GM19395 (cell line): ENCODE measurements at regions not wholly inside any gene's neighbourhood (a gene's known extent, or its start where the extent isn't known, plus 50 kb on each side); places are given as distances from the start of the nearest gene placed in this dataset.

Experiments
- ATAC-seq: cut with Tn5 transposase; IDR thresholded peaks from one replicate; pipeline ENCODE4 v1.9.1; 2021; ENCODE audit warnings: mild to moderate bottlenecking, moderate library complexity; ENCODE audit not compliant: unreplicated experiment

DNA sequence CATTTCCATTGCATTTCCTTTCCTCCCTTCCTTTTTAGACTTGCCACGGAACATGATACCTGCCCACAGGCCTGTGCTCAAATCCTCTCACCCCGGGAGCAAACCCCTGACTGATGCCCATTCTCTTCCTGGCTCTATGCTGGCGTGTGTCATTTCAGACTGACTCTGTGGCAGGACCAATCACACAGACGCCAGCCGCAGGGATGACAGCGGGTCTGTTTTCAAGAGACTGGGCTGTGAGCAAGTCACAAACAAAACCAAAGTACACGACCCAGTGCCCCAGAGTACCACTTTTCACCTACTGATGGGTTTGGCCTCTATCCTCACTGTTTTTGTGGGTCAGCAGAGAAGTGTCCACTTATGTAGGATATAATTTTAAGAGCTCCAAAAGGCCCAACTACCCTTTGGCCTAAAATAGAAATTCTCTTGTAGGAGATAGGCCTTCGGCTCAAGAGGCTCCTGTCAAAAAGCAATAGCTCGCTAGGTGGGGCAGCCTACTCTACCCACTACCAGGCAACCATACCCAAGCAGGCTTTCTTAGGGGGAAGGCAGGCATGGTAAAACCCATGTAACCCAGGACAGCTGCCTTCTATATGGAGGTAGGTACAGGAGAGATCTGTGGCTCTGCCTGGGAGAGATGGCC lies 215.7 kb downstream of the CDC5L start:
- no peak for ATAC-seq

DNA sequence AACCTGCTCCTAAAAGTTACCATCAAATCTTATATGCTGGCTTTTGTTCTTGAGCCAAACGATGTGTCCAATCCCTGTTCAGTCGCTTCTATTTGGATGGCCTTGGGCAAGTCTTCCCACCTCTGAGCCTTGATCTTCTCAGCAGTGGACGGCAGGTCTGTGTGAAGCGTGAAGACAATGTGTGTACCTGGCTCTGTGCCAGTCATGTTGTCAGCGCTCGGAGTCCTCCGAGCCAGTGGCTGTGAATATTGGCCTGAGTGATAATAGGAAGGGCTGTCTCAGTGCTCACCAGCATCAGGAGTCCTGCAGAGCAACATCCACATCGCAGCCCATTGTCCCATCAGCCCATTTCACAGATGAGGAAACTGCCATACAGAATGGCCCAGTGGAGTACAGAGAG lies 219.0 kb downstream of the CDC5L start:
- no peak for ATAC-seq

DNA sequence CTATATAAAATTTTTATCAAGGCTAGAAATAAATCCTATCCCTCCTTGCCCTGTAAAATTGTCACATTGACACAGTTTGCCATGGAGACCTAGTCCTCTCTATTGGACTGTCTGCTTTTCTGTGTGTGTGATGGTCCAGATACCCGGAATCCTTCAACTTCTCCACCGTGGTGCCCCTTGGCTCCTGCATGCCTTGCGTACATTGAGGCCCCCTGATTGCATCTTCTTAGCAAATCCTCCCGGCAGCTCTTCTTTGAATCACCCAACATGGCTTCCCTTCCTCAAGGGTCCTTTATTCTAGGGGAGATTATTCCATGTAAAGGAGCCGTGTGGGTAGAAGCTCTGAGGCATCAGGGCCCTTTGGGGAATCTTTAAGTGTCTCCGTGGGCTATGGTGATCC lies 219.5 kb downstream of the CDC5L start:
- ATAC-seq, result no peak

DNA sequence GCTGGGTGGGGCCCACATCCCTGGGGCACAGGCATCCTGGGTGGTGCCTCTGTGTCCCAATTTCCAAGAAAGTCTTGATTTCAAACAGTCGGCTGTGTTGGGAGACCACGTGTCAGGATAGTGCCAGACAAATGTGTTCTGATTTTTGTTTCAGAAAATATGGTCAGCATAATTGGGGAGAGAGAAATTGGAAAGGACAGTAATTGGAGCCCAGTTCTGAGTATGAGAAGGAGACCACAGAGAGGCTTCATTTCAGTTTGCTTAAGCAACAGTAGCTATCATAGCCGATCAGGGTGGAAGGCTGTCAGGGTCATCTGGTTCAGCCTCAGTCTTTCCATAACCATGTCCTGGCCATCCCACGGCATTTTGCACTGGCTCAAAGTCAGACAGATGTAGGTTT lies 220.7 kb downstream of the CDC5L start:
- ATAC-seq, result no peak

DNA sequence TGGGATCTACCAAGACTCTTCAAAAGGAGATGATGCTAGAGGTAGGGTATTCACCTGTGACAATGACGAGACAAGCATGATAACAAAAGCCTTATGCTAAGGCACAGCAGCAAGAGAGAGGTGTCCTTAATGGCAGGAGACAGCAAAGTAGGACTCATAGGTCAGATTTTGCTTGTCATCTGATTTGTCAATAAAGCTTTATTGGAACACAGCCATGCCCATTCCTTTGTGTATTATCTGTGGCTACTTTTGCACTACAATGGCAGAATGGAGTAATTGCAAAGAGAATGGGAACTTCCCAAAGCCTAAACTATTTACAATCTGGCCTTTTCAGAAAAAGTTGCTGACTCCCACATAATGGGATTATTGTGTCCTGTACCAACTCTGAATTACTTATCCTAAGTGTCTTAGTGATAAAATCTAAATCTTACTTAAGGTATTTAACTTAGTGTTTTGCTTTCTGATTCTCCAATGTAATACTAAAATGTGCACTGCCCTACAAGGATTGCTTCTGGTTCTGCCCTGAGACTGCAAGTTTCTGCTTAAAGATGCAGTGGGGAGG lies 221.6 kb downstream of the CDC5L start:
- no peak for ATAC-seq

DNA sequence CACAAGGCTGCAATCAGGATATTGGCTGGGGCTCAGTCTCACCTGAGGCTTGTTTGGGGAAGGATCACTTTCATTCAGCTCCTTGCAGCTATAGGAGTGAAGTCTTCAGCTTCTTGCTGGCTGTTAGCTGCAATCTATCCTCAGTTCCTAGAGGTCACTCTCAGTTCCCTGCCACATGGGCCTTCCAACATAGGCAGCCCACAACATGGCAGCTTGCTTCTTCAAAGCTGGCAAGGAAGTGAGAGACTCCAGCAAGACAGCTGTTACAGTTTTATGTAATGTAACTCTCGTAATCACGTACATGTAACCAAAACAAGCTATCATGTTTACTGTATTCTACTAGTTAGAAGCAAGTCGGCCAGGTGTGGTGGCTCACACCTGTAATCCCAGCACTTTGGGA lies 226.9 kb downstream of the CDC5L start:
- no peak for ATAC-seq

DNA sequence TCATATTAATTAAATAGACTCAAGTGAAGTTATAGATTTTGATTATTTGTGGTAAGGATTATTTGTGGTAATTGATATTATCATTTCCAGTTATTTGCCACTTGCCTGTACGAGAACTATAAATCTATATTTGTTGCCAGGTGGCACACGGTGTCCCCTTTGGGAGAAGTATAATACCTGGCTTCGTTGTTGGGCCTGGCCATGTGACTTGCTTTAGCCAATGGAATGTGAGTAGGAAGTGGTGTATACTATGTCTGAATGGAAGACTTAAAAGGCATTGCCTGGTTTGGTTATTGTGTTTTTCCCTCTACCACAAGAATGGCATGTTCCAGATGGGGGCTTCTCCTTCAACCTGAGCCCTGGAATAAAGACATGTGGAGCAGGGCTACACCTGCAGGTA lies 228.1 kb downstream of the CDC5L start:
- no peak for ATAC-seq

DNA sequence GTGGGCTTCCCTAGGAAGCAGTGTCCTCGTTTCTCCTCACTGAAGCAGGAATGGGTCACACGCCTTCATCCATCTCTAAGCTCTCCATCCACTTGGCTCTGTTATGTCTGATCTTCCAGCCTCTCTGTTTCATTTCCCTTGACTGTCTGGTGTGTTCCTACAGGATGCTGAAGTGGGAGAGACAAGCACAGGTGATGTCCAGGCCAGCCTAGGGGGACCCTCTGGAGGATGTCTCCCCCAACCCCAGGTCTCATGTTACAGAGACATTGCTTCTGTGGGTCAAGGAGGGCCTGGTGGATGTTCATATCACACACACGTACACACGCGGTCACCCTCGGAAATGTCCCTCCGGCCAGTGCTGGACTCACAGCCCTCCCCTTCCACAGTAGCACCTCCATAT lies 229.9 kb downstream of the CDC5L start:
- ATAC-seq, result no peak

DNA sequence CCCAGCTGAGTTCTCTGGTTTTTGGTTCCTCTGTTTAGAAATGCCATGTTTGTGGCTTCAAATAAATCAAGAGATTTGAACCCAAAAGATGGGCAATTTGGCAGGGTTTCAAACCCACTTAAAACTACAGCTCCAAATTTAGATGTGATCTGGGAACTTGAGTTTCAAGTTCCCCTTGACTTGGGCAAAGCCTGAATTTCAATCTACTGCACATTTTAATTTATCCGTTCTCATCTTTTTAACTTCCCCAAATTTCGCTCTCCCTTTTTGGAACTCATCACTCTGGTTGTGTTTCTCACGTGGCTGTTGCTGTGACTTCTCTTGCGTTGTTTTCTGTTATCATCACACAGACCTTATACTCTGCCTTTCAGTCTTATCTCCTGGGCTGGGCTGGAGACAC lies 230.9 kb downstream of the CDC5L start:
- no peak for ATAC-seq

DNA sequence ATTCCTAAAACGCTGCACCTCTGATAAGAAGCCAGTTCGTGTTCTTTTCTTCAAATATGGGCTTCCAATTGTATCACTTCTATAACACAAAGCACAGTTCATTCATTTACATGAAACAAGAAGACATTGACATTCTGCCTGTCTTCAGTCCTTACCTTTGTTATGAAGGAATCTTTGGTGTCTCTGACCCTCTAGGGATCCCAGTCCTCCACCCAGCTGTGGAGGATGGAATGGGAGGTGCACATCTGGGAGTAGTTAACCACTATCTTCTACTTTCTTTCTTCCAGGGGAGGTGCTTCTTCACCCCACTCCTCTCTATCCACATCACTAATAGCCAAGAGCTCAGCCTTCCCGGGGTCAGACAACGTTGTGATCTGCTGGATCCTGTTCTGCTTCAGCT lies 233.4 kb downstream of the CDC5L start:
- no peak for ATAC-seq

DNA sequence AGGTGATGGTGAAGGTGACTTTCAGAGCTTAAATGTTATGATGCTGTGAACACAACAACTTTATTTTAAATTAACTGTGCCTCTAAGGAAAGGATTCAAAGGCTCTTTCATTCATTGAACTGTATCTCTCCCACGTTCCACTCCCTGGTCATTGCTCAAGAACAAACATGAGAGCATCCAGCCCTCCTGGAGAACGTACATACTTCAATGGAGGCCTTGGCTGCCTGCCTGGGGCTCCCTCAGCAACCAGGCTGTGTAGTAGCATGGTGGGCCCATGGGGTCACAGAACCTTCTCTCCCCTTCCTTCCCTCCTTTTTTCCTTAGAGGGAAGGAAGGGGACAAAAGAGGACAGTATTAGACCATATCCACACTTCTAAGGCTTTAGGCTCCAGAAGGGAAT lies 234.3 kb downstream of the CDC5L start:
- ATAC-seq, result no peak

DNA sequence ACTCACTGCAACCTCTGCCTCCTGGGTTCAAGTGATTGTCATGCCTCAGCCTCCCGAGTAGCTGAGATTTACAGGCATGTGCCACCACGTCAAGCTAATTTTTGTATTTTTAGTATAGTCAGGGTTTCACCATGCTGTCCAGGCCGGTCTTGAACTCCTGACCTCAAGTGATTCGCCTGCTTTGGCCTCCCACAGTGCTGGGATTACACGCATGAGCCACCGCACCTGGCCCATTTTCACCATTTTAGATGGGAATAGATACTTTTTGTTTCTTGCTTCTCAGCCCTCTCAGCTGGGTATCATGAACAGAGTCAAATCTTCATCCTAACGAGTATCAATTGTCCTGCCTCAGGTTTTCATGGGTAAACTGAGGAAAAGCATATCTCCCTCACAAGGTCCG lies 235.0 kb downstream of the CDC5L start:
- ATAC-seq, result no peak

DNA sequence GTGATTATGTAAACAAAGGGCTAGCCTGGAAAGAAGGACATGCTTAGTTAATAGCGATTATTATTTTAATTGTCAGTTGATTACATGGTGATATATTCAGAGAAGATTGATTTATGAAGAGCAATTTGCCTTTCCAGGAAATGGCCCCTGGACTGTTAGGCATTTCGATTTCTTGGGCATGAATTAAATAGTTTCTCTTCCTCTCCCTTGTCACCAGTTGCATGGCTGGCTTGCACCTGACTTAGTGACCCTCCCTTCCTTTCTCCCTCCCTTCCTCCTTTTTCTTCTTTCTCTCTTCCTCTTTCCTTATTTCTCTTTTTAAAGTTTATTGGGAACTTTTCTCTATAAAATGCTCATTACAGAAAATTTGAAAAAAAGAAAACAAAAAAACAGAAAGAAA lies 235.4 kb downstream of the CDC5L start:
- no peak for ATAC-seq

DNA sequence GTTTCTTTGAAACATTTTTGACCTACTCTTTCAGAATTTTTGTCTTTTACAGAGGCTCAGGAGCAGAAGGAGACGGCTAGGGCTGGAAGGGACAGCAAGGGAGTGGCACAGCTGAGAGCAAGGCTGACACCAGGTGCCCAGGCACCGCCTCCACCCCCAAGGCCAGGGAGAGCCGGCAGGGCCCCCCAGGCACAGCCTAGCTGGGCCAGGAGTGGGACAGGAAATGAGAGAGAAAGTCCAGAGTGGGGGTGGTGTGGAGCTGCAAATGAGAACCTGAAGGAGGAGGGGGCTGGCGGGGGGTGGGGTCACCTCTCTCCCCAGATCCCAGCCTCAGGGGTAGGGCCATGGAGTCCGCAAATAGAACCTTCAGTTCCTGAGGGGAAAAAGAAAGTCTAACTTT lies 236.7 kb downstream of the CDC5L start:
- no peak for ATAC-seq

DNA sequence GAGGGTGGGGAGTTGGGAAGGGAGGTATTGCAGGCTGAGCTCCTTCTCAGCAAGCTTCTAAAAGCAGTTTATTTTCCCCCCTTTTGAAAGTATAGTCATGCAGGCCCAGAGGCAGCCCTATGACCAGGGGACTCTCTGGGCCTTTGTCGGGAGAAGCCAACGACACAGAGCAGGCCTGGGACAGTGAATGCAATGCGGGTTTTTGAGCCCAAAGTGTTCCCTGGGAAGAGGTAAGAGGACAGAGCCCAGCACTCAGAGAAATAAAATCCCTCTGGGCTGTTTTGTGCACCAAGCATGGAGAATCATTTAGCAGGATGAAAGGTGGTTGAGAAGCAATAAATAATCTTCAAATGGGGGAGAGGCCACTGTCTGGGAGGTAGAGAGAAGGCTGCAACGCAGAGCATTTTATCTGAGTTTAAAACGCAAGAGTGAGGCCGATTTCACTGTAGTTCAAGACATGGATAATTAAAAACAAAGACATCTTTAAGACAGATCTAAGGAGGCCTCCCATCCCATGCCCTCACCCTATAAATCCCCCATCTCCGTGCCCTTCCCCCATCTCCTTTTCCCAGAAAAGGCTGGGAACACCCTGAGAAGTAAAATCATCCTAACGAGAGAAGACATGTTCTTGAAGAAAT lies 237.5 kb downstream of the CDC5L start:
- ATAC-seq, result no peak

DNA sequence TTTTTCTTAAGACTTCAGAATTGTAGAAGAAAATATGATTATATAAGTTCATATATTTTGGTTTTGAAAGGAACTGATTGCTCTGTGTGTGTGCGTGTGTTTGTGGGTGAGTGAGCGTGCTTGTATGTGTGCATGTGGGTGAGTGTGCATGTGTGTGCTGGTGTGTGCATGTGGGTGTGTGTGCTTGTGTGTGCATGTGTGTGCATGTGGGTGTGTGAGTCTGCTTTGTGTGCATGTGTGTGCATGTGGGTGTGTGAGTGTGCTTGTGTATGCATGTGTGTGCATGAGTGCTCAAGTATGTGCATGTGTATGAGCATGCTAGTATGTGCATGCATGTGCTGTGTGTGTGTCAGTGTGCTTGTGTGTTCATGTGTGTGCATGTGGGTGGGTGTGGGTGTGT lies 238.5 kb downstream of the CDC5L start:
- ATAC-seq, result no peak

DNA sequence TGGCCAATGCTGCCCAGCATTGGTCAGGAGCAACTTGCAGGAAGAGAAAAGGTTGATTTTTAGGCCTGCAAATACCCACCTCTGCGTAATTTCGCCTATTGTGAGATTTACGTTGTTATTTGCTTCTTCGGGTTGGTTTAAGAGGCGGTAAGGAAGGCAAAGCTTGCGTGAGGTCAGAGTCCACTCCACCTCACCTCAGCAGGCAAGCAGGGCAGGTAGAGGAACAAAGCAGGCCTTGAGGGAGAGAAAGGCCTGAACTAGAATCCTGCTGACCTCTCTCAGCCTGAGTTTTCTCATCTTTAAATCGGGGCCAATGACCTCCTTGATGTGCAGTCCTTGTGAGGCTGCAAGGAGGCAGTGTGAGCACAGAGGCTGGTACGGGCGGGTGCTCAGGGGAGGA lies 239.1 kb downstream of the CDC5L start:
- no peak for ATAC-seq

DNA sequence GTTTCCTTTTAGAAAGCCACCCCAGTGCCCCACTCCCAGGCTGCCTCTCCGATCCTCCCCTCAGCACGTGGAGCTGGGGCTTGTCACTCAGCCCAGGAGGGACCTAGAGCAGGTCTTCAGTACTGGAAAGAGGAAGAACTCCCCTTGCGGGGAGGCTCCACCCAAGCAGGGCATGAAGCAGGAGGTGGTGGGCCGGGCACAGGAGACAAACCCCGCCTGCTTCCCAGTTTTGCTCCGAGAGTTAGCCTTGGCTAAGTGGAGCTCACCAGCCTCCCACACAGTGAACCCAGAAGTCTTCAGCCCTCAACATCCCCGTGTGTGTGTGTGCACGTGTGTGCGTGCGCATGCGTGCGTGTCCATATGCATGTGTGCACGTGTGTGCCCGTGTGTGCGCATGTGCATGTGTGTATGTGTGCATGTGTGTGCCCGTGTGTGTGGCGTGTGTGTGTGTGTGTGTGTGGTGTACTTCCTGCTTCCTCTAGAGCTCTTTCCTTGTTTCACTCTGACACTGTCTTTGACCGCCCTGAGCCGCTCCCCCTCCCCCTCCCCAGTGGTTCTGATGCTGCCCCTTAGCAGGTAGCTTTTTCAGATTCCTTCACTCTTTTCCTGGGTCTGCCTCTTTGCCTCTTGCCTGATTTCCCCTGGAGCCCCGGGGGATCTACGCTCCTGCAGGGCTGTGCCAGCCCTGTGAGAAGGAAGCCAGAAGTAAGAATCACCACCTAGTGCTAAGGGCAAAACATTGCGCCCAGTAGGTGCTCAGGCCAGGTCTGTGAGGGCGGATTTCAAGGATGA lies 239.8 kb downstream of the CDC5L start:
- no peak for ATAC-seq

DNA sequence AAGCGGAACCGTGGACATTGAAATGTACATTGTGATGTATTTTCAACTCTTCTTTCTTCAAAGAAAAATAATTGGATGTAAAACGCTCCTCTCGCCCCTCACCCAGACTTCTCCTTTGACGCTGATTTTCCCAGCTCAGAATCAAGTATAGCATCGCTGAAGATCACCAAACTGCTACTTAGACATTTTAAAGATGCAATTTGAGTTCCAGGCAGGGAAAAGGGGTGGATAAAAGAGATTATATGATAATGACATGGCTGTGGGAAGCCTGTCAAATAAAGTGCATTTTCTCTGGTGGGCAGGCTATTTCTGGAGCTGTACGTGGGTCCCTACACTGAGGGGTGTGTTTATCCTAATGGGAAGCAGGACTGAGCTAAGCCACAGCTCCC lies 240.4 kb downstream of the CDC5L start:
- ATAC-seq, result no peak

DNA sequence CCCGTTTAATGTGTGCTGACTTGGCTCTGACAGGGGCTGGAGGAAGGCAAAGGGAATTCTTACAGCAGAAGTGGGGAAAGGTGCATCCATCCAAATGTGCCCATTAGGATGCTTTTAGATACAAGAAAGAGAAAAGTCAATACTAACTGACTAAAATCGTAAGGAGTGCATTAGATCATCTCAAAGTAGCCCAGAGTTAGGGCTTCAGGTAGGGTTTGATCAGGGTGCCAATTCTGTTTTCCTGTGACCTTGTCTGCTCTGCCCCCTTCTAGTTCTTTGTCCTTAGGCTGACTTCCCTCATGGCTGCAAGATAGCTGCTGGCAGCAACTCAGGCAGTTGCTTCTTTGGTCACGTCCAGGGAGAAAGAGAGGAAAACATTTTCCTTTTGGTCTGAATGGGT lies 240.8 kb downstream of the CDC5L start:
- no peak for ATAC-seq

DNA sequence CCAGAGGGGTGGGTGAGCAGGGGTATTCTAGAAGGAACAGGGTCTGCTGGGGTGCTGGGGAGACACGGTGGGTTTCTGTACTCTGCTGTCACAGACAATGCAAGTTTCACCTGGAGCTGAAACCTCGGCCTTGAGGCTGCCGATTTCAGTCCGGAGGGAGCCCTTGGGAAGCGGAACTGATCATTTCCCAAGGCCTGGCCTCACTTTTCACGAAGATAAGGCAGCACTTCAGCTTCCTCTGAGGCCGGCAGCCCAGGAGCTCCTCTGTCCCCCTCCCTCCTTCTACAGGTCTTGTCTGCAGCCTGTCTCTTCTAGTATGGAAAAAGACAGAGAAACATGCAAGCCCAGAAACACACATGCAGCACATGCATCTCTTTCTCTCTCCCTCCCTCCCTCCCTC lies 242.1 kb downstream of the CDC5L start:
- ATAC-seq, result no peak
